OCI-LY3 (cell line): ENCODE measurements at regions not wholly inside any gene's neighbourhood (a gene's known extent, or its start where the extent isn't known, plus 50 kb on each side); places are given as distances from the start of the nearest gene placed in this dataset.

Experiments
- CTCF ChIP-seq: fragments of 200-600, 300-600 bp; sonication (generic); IDR thresholded peaks from 2 replicates; pipeline ENCODE4 v1.5.1; 2014; ENCODE audit warnings: antibody characterized with exemption, low read length, low read depth
- EZH2phosphoT487 ChIP-seq: fragments of 200-600 bp; shearing (Covaris generic); IDR thresholded peaks from 2 replicates; pipeline ENCODE4 v1.6.1; 2018; ENCODE audit warnings: antibody characterized with exemption, mixed run types, low read depth

GRCh38 chr3:68242606-68243005 lies 588.2 kb upstream of the SUCLG2 start:
- no peak for TF ChIP-seq CTCF
- no peak for TF ChIP-seq EZH2phosphoT487
